OCI-LY7 (cell line): ENCODE measurements at regions not wholly inside any gene's neighbourhood (a gene's known extent, or its start where the extent isn't known, plus 50 kb on each side); places are given as distances from the start of the nearest gene placed in this dataset.

Source experiments
- BruUV-seq: library from RNA; stranded (reverse); fragments of 400-500 nt; replicated peaks from 2 replicates; lab custom pipeline; 2021; lab: Mats Ljungman, UMichigan
- CTCF ChIA-PET: fragments of 300-600 bp; sonication (Branson Sonifier 250); formaldehyde crosslinking; loops from one replicate; lab custom pipeline; 2022; ENCODE audit warnings: antibody characterized with exemption; ENCODE audit not compliant: unreplicated experiment; lab: Charles Lee
- POLR2A ChIA-PET: fragments of 300-600 bp; sonication (Branson Sonifier 250); formaldehyde crosslinking; loops from one replicate; lab custom pipeline; 2022; ENCODE audit warnings: antibody characterized with exemption; lab: Charles Lee
- DNase-seq: peaks from one replicate; pipeline ENCODE4 v3.0.0-alpha.2; 2015; ENCODE audit warnings: low spot score
- H2AFZ ChIP-seq: fragments of 200-600 bp; sonication (generic), shearing (Covaris generic); 2 replicates; pipeline ENCODE4 v1.6.1; 2014; ENCODE audit warnings: mild to moderate bottlenecking, antibody characterized with exemption, low read length, moderate library complexity
- H3K27ac ChIP-seq: fragments of 200-600 bp; sonication (generic); 2 replicates; pipeline ENCODE4 v1.5.1; 2014; ENCODE audit warnings: mixed run types, low read depth, mild to moderate bottlenecking, moderate library complexity, low read length, inconsistent platforms; ENCODE audit not compliant: poor library complexity, severe bottlenecking
- H3K36me3 ChIP-seq: fragments of 200-600 bp; sonication (generic); 2 replicates; pipeline ENCODE4 v1.6.1; 2014; ENCODE audit warnings: mild to moderate bottlenecking, antibody characterized with exemption, low read length, moderate library complexity, mixed read lengths; ENCODE audit not compliant: insufficient read depth
- H3K4me1 ChIP-seq: fragments of 200-600 bp; sonication (generic); 2 replicates; pipeline ENCODE4 v1.5.1; 2014; ENCODE audit warnings: mild to moderate bottlenecking, low read length; ENCODE audit not compliant: insufficient read depth, poor library complexity, severe bottlenecking
- H3K4me2 ChIP-seq: fragments of 200-600 bp; sonication (generic); 2 replicates; pipeline ENCODE4 v1.6.1; 2014; ENCODE audit warnings: mild to moderate bottlenecking, low read length
- H3K4me3 ChIP-seq: fragments of 200-600 bp; sonication (generic); 2 replicates; pipeline ENCODE4 v1.5.1; 2014; ENCODE audit warnings: mild to moderate bottlenecking, low read depth, low read length; ENCODE audit not compliant: poor library complexity, severe bottlenecking
- H3K79me2 ChIP-seq: fragments of 200-600 bp; sonication (generic); 2 replicates; pipeline ENCODE4 v1.6.1; 2016; ENCODE audit warnings: low read depth, mild to moderate bottlenecking, low read length, moderate library complexity, mixed read lengths; ENCODE audit not compliant: insufficient read depth
- H3K9me2 ChIP-seq: fragments of 200-600 bp; sonication (generic); 2 replicates; pipeline ENCODE4 v1.6.1; 2016; ENCODE audit warnings: mild to moderate bottlenecking, low read length, mixed read lengths; ENCODE audit not compliant: insufficient read depth
- H3K9me3 ChIP-seq: fragments of 200-600 bp; sonication (generic); 2 replicates; pipeline ENCODE4 v1.6.1; 2014; ENCODE audit warnings: mild to moderate bottlenecking, mixed run types, low read length, mixed read lengths
- H4K20me1 ChIP-seq: fragments of 200-600 bp; sonication (generic); 2 replicates; pipeline ENCODE4 v1.6.1; 2014; ENCODE audit warnings: mild to moderate bottlenecking, antibody characterized with exemption, low read length, moderate library complexity, mixed read lengths; ENCODE audit not compliant: insufficient read depth
- EZH2phosphoT487 ChIP-seq: fragments of 200-600 bp; sonication (generic); IDR thresholded peaks from 2 replicates; pipeline ENCODE4 v1.6.1; 2018; ENCODE audit warnings: low read depth, borderline replicate concordance, mild to moderate bottlenecking, mixed run types, antibody characterized with exemption, low read length, moderate library complexity, mixed read lengths
- intact Hi-C: fragments of 100-400 bp; cut with micrococcal nuclease; formaldehyde crosslinking; loops from one replicate; pipeline ENCODE4 v1.10.0; 2022; ENCODE audit not compliant: unreplicated experiment
- TF ChIP-seq, protein P1 (sequence below): fragments of 200-600 bp; sonication (generic); conservative IDR thresholded peaks from 2 replicates; pipeline ENCODE4 v1.5.1; 2014; ENCODE audit warnings: mild to moderate bottlenecking, antibody characterized with exemption, low read length, moderate library complexity, mixed read lengths

DNA sequence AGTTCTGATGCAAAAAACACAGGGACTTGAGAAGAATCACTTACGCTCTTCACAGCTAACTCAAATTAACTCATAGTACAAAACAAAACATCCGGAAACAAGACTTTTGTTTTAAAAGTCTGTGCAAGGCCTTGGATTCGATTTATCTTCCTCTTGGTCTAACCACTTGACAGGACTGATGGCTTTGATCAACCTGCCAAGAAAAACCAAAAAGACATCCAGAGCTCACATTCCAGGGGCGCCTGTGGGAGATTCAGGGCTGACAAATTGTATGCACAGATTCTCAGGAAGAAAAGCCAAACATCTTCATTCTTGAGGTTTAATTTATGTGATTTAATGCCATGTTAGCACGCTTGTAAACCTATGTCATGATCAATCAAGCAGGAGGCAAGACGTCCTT, 129.1 kb upstream of the TMCC3 start:
- DNase-seq = no peak
- Histone ChIP-seq H3K9me3 (peaks cover 11% of the 10 kb centered on the region; the same call in 1 of the 2 replicates), H2AFZ (no peak overlapping the region), H3K4me2 (no peak overlapping the region), H3K4me3 (no peak overlapping the region), H3K36me3 (peaks cover 4% of the 10 kb centered on the region; the same call in 1 of the 2 replicates), H4K20me1 (no peaks in the 10 kb centered on the region), H3K27ac (no peak overlapping the region), H3K4me1 (peaks cover 11% of the 10 kb centered on the region), H3K79me2 (no peaks in the 10 kb centered on the region), H3K9me2 (no peaks in the 10 kb centered on the region)
- BruUV-seq = no TSS peak
- TF ChIP-seq, protein P1, sequence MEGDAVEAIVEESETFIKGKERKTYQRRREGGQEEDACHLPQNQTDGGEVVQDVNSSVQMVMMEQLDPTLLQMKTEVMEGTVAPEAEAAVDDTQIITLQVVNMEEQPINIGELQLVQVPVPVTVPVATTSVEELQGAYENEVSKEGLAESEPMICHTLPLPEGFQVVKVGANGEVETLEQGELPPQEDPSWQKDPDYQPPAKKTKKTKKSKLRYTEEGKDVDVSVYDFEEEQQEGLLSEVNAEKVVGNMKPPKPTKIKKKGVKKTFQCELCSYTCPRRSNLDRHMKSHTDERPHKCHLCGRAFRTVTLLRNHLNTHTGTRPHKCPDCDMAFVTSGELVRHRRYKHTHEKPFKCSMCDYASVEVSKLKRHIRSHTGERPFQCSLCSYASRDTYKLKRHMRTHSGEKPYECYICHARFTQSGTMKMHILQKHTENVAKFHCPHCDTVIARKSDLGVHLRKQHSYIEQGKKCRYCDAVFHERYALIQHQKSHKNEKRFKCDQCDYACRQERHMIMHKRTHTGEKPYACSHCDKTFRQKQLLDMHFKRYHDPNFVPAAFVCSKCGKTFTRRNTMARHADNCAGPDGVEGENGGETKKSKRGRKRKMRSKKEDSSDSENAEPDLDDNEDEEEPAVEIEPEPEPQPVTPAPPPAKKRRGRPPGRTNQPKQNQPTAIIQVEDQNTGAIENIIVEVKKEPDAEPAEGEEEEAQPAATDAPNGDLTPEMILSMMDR = no peak
- TF ChIP-seq EZH2phosphoT487 = no peak
- ChIA-PET CTCF (no interaction called here), POLR2A (interaction anchor here (0.7 to 2.7 kb wide), 2 partner anchors 9 to 88 kb away, joined by 3 to 8 read pairs; no protein-coding TSS in a partner anchor)
- intact Hi-C loops = no loop called here

DNA sequence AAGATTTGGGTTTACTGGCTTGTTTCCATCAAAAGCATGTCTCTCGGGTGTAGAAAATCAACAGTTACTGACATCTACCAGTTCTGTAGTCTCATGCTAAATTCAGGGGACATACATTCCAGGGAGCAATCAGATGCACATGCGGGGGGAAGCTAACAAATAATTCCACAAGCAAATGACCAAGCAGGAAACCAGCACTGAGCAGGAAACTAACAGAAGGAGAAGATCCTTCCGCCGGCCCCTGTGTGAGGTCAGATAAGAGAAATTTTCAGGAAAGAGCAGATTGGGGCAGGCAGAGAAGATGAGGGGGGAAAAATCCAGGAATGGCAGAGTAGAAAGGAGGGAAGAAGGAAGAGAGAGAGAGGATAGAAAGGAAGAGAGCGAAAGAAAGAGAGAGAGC, 127.6 kb upstream of the TMCC3 start:
- H3K9me3 ChIP-seq = peaks cover 20% of the 10 kb centered on the region; the same call in 1 of the 2 replicates
- no peaks in the 10 kb centered on the region for H3K4me1 ChIP-seq
- no peak overlapping the region for H2AFZ ChIP-seq
- H3K9me2 ChIP-seq = no peaks in the 10 kb centered on the region
- POLR2A ChIA-PET = interaction anchor here (0.6 to 2.7 kb wide), 5 partner anchors 9 to 228 kb away, joined by 3 to 8 read pairs (median 4); no protein-coding TSS in a partner anchor
- intact Hi-C loops = no loop called here
- DNase-seq = no peak
- CTCF ChIA-PET = no interaction called here
- peaks cover 11% of the 10 kb centered on the region; the same call in 1 of the 2 replicates for H3K36me3 ChIP-seq
- TF ChIP-seq, protein P1 = no peak
- TF ChIP-seq EZH2phosphoT487 = no peak
- H3K4me2 ChIP-seq = no peak overlapping the region
- H3K27ac ChIP-seq = no peak overlapping the region
- H4K20me1 ChIP-seq = no peaks in the 10 kb centered on the region
- no peak overlapping the region for H3K4me3 ChIP-seq
- H3K79me2 ChIP-seq = no peaks in the 10 kb centered on the region
- BruUV-seq = no TSS peak

DNA sequence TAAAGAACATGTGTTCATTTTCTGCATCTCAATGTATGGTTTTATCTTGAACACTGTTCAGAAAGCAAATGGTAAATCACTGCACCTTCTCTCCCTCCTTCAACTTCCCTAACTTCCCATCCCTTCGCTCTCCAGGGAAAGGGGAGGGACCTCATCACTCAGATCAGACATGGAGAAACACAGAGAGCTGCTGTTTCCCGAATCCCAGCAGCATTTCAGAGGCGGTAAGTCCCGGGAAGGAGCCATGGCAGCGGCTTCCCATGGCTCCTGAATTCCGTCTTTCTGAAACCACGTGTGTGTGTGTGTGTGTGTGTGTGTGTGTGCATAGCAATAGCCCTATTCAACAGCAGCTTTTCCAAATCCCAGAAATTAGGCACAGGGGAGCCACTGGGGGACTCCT, 125.4 kb upstream of the TMCC3 start:
- TF ChIP-seq, protein P1 = no peak
- TF ChIP-seq EZH2phosphoT487 = no peak
- Histone ChIP-seq H3K9me2 (no peaks in the 10 kb centered on the region), H3K4me2 (no peak overlapping the region), H2AFZ (no peak overlapping the region), H3K27ac (no peak overlapping the region), H3K4me3 (no peak overlapping the region), H3K36me3 (peaks cover 7% of the 10 kb centered on the region; the same call in 1 of the 2 replicates), H4K20me1 (no peaks in the 10 kb centered on the region), H3K4me1 (peaks cover 14% of the 10 kb centered on the region), H3K79me2 (no peaks in the 10 kb centered on the region), H3K9me3 (peaks cover 9% of the 10 kb centered on the region; the same call in 1 of the 2 replicates)
- DNase-seq = no peak
- intact Hi-C loops = no loop called here
- ChIA-PET CTCF (no interaction called here), POLR2A (interaction anchor here (0.6 to 1.2 kb wide), 3 partner anchors 9 to 37 kb away, joined by 3 to 4 read pairs (median 3); no protein-coding TSS in a partner anchor)
- BruUV-seq = no TSS peak
